ENCODE measurements at regions not wholly inside any gene's neighbourhood (a gene's known extent, or its start where the extent isn't known, plus 50 kb on each side); places are given as distances from the start of the nearest gene placed in this dataset.

DNA sequence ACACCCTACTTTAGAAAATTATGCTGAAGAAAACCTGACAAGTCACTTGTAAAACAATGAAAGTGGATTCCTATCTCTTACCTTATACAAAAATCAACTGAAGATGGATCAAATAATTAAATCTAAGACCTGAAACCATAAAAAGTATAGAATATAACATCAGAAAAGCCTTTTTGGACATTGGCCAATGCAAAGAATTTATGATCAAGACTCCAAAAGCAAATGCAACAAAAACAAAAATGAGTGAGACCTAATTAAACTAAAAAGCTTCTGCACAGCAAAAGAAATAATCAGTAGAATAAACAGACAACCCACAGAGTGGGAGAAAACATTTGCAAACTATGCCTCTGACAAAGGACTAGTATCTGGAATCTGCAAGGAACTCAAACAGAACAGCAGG lies 303.0 kb upstream of the CDH9 start:
- no peak for DNase-seq
- Mint-ChIP-seq H3K4me1 (no peaks in the 10 kb centered on the region), H3K9me3 (peaks cover 9 to 20% of the 10 kb centered on the region in 2 donors), H3K4me3 (no peak overlapping the region), H3K27ac (no peak overlapping the region), H3K27me3 (no peaks in the 10 kb centered on the region)
- ATAC-seq: no peak

DNA sequence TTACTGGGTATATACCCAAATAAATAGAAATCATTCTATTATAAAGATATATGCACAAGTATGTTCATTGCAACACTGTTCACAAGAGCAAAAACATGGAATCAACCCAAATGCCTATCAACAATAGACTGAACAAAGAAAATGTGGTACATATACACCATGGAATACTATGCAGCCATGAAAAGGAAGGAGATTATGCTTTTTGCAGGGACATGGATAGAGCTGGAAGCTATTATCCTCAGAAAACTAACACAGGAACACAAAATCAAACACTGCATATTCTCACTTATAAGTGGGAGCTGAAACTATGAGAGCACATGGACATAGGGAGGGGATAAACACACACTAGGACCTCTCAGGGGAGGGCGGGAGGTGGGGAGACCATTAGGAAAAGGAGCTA lies 298.4 kb upstream of the CDH9 start:
- Mint-ChIP-seq H3K9me3 (peaks cover 6 to 10% of the 10 kb centered on the region in 2 donors), H3K4me1 (no peaks in the 10 kb centered on the region), H3K27ac (no peak overlapping the region), H3K4me3 (no peak overlapping the region), H3K27me3 (no peaks in the 10 kb centered on the region)
- no peak for ATAC-seq
- no peak for DNase-seq

DNA sequence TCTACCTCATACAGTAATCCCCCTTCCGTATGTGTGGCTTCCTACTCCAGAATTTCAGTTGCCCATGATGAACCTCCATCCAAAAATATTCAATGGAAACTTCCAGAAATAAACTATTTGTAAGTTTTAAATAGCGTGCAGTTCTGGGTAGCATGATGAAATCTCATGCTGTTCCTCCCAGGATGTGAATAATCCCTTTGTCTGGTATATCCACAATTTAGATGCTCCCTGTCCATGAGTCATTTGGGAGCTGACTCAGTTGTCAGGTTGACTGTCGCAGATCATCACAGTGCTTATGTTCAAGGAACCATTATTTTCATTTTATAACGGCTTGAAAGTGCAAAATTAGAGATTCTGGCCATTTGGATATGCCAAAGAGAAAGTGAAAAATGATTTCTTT lies 290.1 kb upstream of the CDH9 start:
- ATAC-seq: no peak

DNA sequence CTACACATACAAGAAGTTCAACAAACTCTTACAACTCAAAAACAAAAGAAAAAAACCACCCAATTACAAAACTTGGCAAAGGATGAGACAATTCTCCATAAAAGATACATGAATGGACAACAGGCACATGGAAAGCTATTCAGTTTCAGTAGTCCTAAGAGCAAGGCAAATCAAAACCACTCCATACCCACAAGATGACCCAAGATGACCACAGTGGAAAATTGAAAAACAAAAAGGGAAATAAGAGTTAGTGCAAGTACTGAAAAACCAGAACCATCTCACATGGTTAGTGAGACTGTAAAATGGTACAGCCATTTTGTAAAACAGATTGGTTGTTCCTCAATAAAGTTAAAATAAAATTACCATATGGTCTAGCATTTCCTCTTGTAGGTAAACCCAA lies 287.1 kb upstream of the CDH9 start:
- Mint-ChIP-seq H3K4me1 (no peaks in the 10 kb centered on the region), H3K27ac (no peak overlapping the region), H3K9me3 (peaks cover 0 to 11% of the 10 kb centered on the region in 2 donors), H3K4me3 (no peak overlapping the region), H3K27me3 (no peaks in the 10 kb centered on the region)
- DNase-seq (no peak), ATAC-seq (no peak)

More for the DNA sequence above, 290.1 kb upstream of the CDH9 start:
- Mint-ChIP-seq H3K27me3 (no peaks in the 10 kb centered on the region), H3K4me1 (no peaks in the 10 kb centered on the region), H3K27ac (no peak overlapping the region), H3K9me3 (peaks cover 0 to 8% of the 10 kb centered on the region in 2 donors), H3K4me3 (no peak overlapping the region)
- no peak for DNase-seq

DNA sequence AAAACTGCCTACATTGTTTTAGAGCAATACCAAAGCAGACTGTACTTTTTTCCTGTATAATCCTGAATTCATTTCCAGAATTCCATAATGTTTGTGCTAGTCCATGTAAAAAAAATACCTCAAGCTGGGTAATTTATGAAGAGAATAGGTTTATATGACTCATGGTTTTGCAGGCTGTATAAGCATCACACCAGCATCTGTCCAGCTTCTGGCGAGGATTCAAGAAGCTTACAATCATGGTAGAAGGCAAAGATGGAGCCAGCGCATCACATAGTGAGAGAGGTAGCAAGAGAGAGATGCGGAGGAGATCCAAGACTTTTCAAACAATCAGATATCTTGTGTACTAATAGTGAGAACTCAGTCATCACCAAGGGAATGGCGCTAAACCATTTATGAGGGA lies 280.3 kb upstream of the CDH9 start:
- Mint-ChIP-seq H3K4me3 (no peak overlapping the region), H3K4me1 (no peaks in the 10 kb centered on the region), H3K27me3 (no peaks in the 10 kb centered on the region), H3K27ac (no peak overlapping the region), H3K9me3 (peaks cover 4 to 5% of the 10 kb centered on the region in 2 donors)
- ATAC-seq (no peak), DNase-seq (no peak)

DNA sequence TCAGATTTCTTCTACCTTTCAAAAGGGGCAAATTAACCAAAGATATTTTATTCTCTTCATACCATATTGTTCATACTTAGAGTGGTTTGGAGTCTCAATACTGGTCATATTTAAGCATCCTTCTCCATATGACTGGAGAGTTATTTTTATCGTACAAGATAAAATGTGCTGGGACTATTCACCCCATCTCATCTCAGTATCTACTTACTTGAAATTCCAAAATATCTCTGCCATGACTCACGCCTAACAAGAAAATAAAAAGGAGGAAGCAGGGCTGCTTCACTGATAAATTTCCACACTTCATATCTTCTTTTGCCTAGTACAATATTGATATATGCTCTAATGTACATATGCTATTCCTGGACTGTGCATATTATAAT lies 277.9 kb upstream of the CDH9 start:
- Mint-ChIP-seq H3K4me3 (no peak overlapping the region), H3K27ac (no peak overlapping the region), H3K27me3 (no peaks in the 10 kb centered on the region), H3K9me3 (peaks cover 4 to 16% of the 10 kb centered on the region in 2 donors), H3K4me1 (no peaks in the 10 kb centered on the region)
- ATAC-seq (no peak), DNase-seq (no peak)

DNA sequence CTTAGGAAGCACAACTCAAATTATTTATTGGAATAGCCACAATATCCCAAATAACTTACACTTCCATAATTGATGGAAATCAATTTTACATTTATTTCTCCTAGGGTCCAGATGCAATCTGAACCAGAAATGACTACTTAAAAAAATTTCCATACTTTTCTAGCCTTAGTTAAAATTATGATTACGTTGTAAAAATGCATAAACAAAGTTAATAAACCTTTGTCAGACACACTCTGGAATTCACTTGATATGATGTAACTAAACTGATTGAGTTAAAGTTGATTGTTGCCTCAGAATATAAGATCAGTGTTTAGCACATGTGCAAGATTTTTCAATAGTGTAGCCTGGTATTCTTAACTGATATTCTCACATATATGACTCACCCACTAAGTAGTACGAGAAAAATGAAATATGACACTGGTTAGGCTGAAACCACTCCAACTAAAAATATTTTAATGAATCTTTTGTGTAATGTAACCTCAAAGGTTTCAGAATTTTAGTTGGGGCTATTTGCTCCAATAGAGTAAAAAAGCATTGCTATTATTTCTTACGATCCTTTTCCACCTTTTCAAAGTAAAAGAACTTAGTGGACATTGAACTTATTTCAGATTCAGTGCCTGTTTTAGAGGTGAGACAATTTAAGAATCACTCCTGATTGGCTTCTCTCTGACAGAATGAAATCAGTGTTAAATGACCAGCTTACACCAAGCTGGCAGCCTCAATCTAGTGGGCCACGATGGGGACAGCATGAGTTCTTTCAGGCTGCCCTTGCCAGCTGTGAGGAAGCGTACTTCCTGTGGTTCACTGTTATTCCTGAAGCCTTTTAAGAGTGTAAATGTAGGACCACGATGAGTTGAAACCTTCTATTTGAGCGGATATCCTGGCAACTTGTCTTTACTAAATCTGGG lies 277.2 kb upstream of the CDH9 start:
- peaks cover 4 to 15% of the 10 kb centered on the region in 2 donors for H3K9me3 Mint-ChIP-seq
- ATAC-seq: no peak
- H3K4me3 Mint-ChIP-seq: no peak overlapping the region
- H3K27ac Mint-ChIP-seq: no peak overlapping the region
- H3K4me1 Mint-ChIP-seq: no peaks in the 10 kb centered on the region
- no peaks in the 10 kb centered on the region for H3K27me3 Mint-ChIP-seq
- no peak for DNase-seq

DNA sequence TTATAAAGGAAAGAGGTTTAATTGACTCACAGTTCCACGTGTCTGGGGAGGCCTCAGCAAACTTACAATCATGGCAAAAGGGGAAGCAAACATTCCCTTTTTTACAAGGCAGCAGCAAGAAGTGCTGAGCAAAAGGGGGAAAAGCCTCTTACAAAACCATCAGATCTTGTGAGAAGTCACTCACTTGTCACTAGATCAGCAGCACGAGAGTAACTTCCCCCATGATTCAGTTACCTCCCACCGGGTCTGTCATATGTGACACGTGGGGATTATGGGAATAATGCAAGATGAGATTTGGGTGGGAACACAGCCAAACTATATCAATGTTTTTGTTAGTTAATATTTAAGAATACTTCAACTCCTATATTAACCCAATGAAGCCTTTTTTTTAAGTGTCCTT lies 275.2 kb upstream of the CDH9 start:
- H3K4me3 Mint-ChIP-seq: no peak overlapping the region
- H3K27ac Mint-ChIP-seq: no peak overlapping the region
- no peaks in the 10 kb centered on the region for H3K27me3 Mint-ChIP-seq
- no peak for DNase-seq
- H3K4me1 Mint-ChIP-seq: no peaks in the 10 kb centered on the region
- ATAC-seq: no peak
- H3K9me3 Mint-ChIP-seq: peaks cover 4 to 11% of the 10 kb centered on the region in 2 donors

DNA sequence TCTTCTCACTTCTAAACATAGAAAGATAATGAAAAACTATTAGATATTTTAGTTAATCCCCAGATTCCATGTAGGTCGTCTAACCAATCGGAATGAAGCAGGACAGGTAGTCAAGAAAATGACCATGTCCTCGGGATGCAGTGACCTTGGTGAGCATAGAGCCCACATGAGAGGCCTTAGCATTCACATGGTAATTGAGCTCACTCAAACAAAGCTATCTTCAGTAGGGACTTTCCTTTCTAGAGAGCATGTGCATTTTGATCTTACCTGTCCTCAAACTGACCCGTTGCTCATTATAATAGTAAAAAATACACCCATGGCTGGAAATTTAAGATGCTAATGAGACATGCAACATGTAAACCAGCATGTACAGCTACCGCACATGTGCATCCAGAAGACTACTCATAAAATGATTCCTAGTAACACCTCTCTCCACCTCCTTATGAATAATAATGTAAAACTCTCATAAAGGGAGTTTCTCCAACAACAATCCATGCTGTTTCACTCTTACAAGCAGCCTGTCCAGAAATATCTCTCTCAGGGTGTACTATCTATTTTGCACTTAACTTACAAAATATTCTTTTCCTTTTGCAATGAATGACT lies 274.0 kb upstream of the CDH9 start:
- no peak for DNase-seq
- no peaks in the 10 kb centered on the region for H3K4me1 Mint-ChIP-seq
- H3K9me3 Mint-ChIP-seq: peaks cover 9 to 11% of the 10 kb centered on the region in 2 donors
- no peaks in the 10 kb centered on the region for H3K27me3 Mint-ChIP-seq
- no peak overlapping the region for H3K27ac Mint-ChIP-seq
- no peak for ATAC-seq
- H3K4me3 Mint-ChIP-seq: no peak overlapping the region

DNA sequence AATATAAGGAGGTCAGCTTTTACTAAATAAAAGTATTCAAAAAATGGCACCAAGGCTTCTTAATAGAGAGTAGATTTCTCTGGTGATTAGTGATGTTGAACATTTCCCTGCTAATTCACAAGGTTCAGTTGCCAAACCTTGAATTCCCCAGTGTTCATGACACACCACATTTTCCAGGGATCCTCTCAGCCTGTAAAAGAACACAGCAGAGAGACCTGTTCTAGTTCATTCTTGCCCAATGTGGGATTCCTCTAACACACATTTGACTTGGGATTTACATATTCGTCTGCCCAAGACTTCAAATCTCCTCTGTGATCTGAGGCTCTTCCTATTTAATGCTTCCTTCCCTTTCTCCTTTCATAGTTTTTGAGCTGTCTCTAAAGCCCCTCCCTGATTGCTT lies 273.2 kb upstream of the CDH9 start:
- DNase-seq (no peak), ATAC-seq (no peak)
- no peak overlapping the region for H3K4me3 Mint-ChIP-seq
- no peaks in the 10 kb centered on the region for H3K4me1 Mint-ChIP-seq
- peaks cover 8 to 11% of the 10 kb centered on the region in 2 donors for H3K9me3 Mint-ChIP-seq
- no peaks in the 10 kb centered on the region for H3K27me3 Mint-ChIP-seq
- H3K27ac Mint-ChIP-seq: no peak overlapping the region

DNA sequence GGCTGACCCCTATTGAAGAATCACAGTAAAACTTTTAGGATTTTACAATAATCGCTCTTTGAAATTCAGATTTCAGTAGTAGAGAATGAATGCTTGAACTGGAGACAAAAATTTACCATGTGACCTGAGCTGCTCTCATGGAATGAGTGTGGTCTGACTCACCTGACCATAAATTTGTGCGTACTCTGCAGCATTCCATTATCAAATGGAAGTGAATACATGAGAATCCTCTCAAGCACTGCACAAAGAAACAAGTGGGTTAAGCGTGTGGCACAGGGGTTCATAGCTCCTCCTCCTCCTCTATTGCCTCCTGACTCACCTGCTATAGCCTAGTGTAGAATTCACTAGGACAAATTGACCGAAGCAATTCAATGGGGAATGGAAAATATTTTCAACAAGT lies 269.8 kb upstream of the CDH9 start:
- H3K4me3 Mint-ChIP-seq: no peak overlapping the region
- H3K27ac Mint-ChIP-seq: no peak overlapping the region
- ATAC-seq: no peak
- H3K27me3 Mint-ChIP-seq: no peaks in the 10 kb centered on the region
- peaks cover 4 to 8% of the 10 kb centered on the region in 2 donors for H3K9me3 Mint-ChIP-seq
- no peaks in the 10 kb centered on the region for H3K4me1 Mint-ChIP-seq
- no peak for DNase-seq

DNA sequence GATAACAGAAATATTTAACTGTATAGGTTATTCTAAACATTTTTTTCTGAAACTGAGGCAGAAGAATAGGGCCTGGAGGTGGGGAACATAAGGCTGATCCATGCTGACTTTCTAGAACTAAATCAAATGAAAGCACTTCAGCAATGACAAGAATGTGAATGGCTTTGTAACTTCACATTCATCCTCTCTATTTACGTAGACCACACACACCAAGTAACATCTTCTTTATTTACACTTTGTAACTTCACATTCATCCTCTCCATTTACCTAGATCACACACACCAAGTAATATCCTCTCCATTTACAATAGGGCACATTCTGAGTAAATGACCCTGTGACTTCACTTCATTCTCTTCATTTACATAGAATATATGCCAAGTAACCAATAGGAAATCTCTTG lies 251.8 kb upstream of the CDH9 start:
- H3K4me1 Mint-ChIP-seq: no peaks in the 10 kb centered on the region
- H3K27me3 Mint-ChIP-seq: no peaks in the 10 kb centered on the region
- H3K9me3 Mint-ChIP-seq: peaks cover 5 to 16% of the 10 kb centered on the region in 2 donors
- DNase-seq (no peak), ATAC-seq (no peak)
- no peak overlapping the region for H3K4me3 Mint-ChIP-seq
- no peak overlapping the region for H3K27ac Mint-ChIP-seq

DNA sequence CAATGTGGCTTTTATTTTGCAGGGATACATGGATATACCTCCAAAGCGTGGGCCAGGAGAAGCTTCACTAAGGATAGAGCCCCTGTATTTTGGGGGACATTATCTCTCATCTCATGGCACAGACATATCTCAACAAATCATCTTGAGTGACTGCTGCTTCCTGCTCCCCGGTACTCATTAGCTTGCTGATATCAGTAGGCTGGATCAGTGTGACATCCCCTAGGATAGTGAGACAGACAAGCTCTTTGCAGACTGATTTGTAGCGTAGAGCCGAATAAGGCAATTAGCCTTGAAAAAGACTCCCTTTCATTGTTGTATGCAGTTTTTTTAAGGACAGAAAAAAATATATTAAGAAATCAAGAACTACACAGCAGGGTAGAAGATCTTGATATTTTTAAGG lies 237.7 kb upstream of the CDH9 start:
- Mint-ChIP-seq H3K9me3 (peaks cover 8 to 14% of the 10 kb centered on the region in 2 donors), H3K27me3 (no peaks in the 10 kb centered on the region), H3K27ac (no peak overlapping the region), H3K4me1 (no peaks in the 10 kb centered on the region), H3K4me3 (no peak overlapping the region)
- ATAC-seq (no peak), DNase-seq (no peak)

DNA sequence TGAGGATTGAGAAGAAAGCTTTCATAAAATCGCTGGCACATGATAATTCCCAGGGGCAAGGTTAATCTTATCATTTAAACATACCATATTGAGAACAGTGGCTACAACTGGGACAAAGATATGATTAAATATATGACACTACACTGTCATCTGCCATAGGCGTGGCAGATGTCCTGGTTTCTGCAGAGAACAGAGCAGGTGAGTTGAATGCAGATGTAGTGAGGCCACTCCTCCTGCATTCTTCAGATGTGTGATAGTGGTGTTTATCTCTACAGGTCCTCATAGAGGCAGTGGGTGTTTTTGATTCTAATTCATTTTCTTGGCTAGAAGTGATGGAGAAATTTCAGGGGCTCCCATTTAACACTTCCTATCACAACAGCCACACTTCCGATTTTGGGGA lies 237.0 kb upstream of the CDH9 start:
- H3K4me1 Mint-ChIP-seq: no peaks in the 10 kb centered on the region
- H3K27me3 Mint-ChIP-seq: no peaks in the 10 kb centered on the region
- H3K9me3 Mint-ChIP-seq: peaks cover 8 to 14% of the 10 kb centered on the region in 2 donors
- no peak overlapping the region for H3K27ac Mint-ChIP-seq
- no peak for DNase-seq
- ATAC-seq: no peak
- H3K4me3 Mint-ChIP-seq: no peak overlapping the region

DNA sequence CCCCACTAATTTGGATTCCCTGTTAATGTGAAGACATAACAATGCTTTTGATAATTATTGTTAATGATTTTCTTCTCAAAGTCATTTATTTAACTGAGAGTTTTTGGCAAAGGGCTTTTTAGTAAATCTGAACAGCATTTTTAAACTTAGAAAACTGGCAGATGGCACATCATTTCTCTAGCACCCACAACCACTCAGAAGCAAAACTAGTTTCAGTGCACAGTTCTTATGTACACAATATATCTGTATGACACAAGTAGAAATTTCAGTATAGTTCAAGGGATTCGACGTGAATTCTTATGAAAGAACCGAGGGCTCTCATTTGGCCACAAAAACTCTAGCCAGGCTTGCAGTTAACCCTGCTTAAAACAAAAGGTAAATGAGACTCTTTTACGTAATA lies 231.4 kb upstream of the CDH9 start:
- H3K27me3 Mint-ChIP-seq: no peaks in the 10 kb centered on the region
- no peak overlapping the region for H3K27ac Mint-ChIP-seq
- H3K9me3 Mint-ChIP-seq: peaks cover 6 to 9% of the 10 kb centered on the region in 2 donors
- no peak overlapping the region for H3K4me3 Mint-ChIP-seq
- DNase-seq (no peak), ATAC-seq (no peak)
- no peaks in the 10 kb centered on the region for H3K4me1 Mint-ChIP-seq

DNA sequence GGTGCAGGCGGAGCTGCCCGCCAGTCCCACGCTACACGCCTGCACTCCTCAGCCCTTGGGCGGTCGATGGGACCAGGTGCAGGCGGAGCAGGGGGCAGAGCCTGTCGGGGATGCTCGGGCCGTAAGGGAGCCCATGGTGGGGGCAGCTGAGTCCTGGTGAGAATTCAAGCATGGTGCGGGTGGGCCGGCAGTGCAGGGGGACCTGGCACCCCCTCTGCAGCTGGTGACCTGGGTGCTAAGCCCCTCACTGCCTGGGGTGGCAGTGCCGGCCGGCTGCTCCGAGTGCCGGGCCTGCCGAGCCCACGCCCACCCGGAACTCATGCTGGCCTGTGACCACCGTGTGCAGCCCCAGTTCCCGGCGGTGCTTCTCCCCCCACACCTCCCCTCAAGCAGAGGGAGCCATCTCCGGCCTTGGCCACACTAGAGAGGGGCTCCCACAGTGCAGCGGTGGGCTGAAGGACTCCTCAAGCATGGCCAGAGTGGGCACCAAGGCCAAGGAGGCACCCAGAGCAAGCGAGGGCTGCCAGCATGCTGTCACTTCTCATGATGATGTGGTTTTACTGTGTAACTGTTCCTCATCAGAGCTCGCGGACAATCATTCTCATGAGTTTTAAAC lies 228.9 kb upstream of the CDH9 start:
- ATAC-seq (no peak), DNase-seq (no peak)
- no peaks in the 10 kb centered on the region for H3K4me1 Mint-ChIP-seq
- no peaks in the 10 kb centered on the region for H3K27me3 Mint-ChIP-seq
- H3K27ac Mint-ChIP-seq: no peak overlapping the region
- H3K4me3 Mint-ChIP-seq: no peak overlapping the region
- peaks cover 14 to 25% of the 10 kb centered on the region in 2 donors for H3K9me3 Mint-ChIP-seq
